NB4 (cell line): ENCODE measurements at regions not wholly inside any gene's neighbourhood (a gene's known extent, or its start where the extent isn't known, plus 50 kb on each side); places are given as distances from the start of the nearest gene placed in this dataset.

Source experiments
- POLR2A ChIP-seq: IDR thresholded peaks from 2 replicates; pipeline ENCODE4 v1.6.1; 2011; ENCODE audit warnings: mild to moderate bottlenecking; ENCODE audit not compliant: insufficient read length; ENCODE audit errors: extremely low read depth
- TF ChIP-seq, protein P1 (sequence below): IDR thresholded peaks from one replicate; pipeline ENCODE4 v1.5.1; 2012; ENCODE audit warnings: low read depth, low read length

DNA sequence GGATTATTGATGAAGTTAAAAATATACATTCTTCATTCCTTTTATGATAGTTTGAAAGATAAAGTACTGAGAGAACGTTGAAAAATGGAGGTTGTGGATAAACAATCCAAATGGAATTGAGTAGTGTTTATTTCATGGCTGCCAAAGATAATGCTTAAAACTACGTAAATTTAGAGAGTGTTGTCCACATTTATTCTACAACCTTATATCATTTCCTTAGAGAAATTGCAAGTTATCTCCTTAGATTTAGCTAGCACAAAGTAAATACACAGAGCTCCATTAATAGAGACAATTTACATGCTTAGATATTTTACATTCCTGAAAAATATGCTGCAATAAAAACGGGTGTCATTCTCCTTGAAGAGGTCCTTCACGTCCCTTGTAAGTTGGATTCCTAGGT is 146.5 kb upstream of the CCDC179 start:
- TF ChIP-seq, protein P1, sequence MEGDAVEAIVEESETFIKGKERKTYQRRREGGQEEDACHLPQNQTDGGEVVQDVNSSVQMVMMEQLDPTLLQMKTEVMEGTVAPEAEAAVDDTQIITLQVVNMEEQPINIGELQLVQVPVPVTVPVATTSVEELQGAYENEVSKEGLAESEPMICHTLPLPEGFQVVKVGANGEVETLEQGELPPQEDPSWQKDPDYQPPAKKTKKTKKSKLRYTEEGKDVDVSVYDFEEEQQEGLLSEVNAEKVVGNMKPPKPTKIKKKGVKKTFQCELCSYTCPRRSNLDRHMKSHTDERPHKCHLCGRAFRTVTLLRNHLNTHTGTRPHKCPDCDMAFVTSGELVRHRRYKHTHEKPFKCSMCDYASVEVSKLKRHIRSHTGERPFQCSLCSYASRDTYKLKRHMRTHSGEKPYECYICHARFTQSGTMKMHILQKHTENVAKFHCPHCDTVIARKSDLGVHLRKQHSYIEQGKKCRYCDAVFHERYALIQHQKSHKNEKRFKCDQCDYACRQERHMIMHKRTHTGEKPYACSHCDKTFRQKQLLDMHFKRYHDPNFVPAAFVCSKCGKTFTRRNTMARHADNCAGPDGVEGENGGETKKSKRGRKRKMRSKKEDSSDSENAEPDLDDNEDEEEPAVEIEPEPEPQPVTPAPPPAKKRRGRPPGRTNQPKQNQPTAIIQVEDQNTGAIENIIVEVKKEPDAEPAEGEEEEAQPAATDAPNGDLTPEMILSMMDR: no peak
- TF ChIP-seq POLR2A: no peak
